ENCODE measurements at regions not wholly inside any gene's neighbourhood (a gene's known extent, or its start where the extent isn't known, plus 50 kb on each side); places are given as distances from the start of the nearest gene placed in this dataset.

- no peaks in the 10 kb centered on the region for H3K4me1 ChIP-seq (ENCODE audit: control insufficient read depth in 2 of 2, insufficient read depth in 2 of 2, low read length in 2 of 2)
- ATAC-seq (ENCODE audit: low read depth), result no peak
- Mint-ChIP-seq H3K27me3 (peaks cover 21% of the 10 kb centered on the region), H3K9me3 (ENCODE audit: insufficient read depth) (no peaks in the 10 kb centered on the region), H3K4me1 (no peaks in the 10 kb centered on the region), H3K27ac (no peak overlapping the region), H3K4me3 (no peak overlapping the region)
- H3K27me3 ChIP-seq (replicated peaks in 1 of 4; ENCODE audit: control extremely low read depth in 1 of 4, control insufficient read depth in 3 of 4, insufficient read depth in 4 of 4, low read length in 3 of 4), result peaks cover 0 to 4% (median 0%) of the 10 kb centered on the region in 4 experiments
- intact Hi-C loops (cut with micrococcal nuclease), result no loop called here
- no peak overlapping the region for H3K27ac ChIP-seq (ENCODE audit: low read length in 2 of 2)
- H2AFZ ChIP-seq (ENCODE audit: insufficient read depth, low read depth, low read length, poor library complexity, severe bottlenecking), result no peak overlapping the region
- 72% methylated on average over 3 of the region's 3 CpGs for WGBS (ENCODE audit: insufficient coverage)
- H3K9me3 ChIP-seq (ENCODE audit: control extremely low read depth in 1 of 3, control insufficient read depth in 2 of 3, insufficient read depth in 1 of 3, low read length in 2 of 3), result peaks cover 0 to 3% (median 0%) of the 10 kb centered on the region in 3 donors
- no peak overlapping the region for H3K4me2 ChIP-seq (replicated peaks; ENCODE audit: low read depth, low read length, poor library complexity, severe bottlenecking)
- no peaks in the 10 kb centered on the region for H4K20me1 ChIP-seq (ENCODE audit: control insufficient read depth, insufficient read depth, low read length, poor library complexity, severe bottlenecking)
- H3K36me3 ChIP-seq (replicated peaks in 1 of 2; ENCODE audit: control extremely low read depth in 1 of 2, control insufficient read depth in 1 of 2, extremely low read depth in 1 of 2, insufficient read depth in 2 of 2, low read length in 1 of 2), result no peaks in the 10 kb centered on the region
- no peak overlapping the region for H3K4me3 ChIP-seq (ENCODE audit: control extremely low read depth in 1 of 5, extremely low read depth in 1 of 5, insufficient read depth in 1 of 5, low read depth in 2 of 5, low read length in 4 of 5)
- no peak overlapping the region for H3K9ac ChIP-seq (ENCODE audit: low read length)
- no peaks in the 10 kb centered on the region for H3K79me2 ChIP-seq (ENCODE audit: control insufficient read depth, insufficient read depth, low read length)
- TF ChIP-seq EZH2 (IDR thresholded peaks at IDR 0.05; ENCODE audit: borderline replicate concordance, insufficient read depth, low read depth, low read length, poor library complexity, severe bottlenecking) (no peak), CTCF (IDR thresholded peaks at IDR 0.05) (no peak)
- no peak for DNase-seq
- ChIA-PET POLR2A (no interaction called here), CTCF (no interaction called here)
Measured at GRCh38 chr3:139260041-139260486, 83.8 kb upstream of the MRPS22 start.

GRCh38 chr3:139260793-139261736 is 82.8 kb upstream of the MRPS22 start:
- no peak for DNase-seq
- H3K9me3 Mint-ChIP-seq (ENCODE audit: insufficient read depth), result no peaks in the 10 kb centered on the region
- no peak for TF ChIP-seq EZH2 (IDR thresholded peaks at IDR 0.05; ENCODE audit: borderline replicate concordance, insufficient read depth, low read depth, low read length, poor library complexity, severe bottlenecking)
- no peak for TF ChIP-seq CTCF (IDR thresholded peaks at IDR 0.05)
- no peaks in the 10 kb centered on the region for H3K4me1 Mint-ChIP-seq
- Histone ChIP-seq H2AFZ (ENCODE audit: insufficient read depth, low read depth, low read length, poor library complexity, severe bottlenecking) (no peak overlapping the region), H3K4me1 (ENCODE audit: control insufficient read depth in 2 of 2, insufficient read depth in 2 of 2, low read length in 2 of 2) (no peaks in the 10 kb centered on the region), H3K9me3 (ENCODE audit: control extremely low read depth in 1 of 3, control insufficient read depth in 2 of 3, insufficient read depth in 1 of 3, low read length in 2 of 3) (no peaks in the 10 kb centered on the region), H3K4me3 (ENCODE audit: control extremely low read depth in 1 of 5, extremely low read depth in 1 of 5, insufficient read depth in 1 of 5, low read depth in 2 of 5, low read length in 4 of 5) (no peak overlapping the region), H3K27me3 (replicated peaks in 1 of 4; ENCODE audit: control extremely low read depth in 1 of 4, control insufficient read depth in 3 of 4, insufficient read depth in 4 of 4, low read length in 3 of 4) (peaks cover 0 to 4% (median 0%) of the 10 kb centered on the region in 4 experiments), H4K20me1 (ENCODE audit: control insufficient read depth, insufficient read depth, low read length, poor library complexity, severe bottlenecking) (no peaks in the 10 kb centered on the region), H3K4me2 (replicated peaks; ENCODE audit: low read depth, low read length, poor library complexity, severe bottlenecking) (no peak overlapping the region), H3K79me2 (ENCODE audit: control insufficient read depth, insufficient read depth, low read length) (no peaks in the 10 kb centered on the region), H3K9ac (ENCODE audit: low read length) (no peak overlapping the region), H3K27ac (ENCODE audit: low read length in 2 of 2) (no peak overlapping the region), H3K36me3 (replicated peaks in 1 of 2; ENCODE audit: control extremely low read depth in 1 of 2, control insufficient read depth in 1 of 2, extremely low read depth in 1 of 2, insufficient read depth in 2 of 2, low read length in 1 of 2) (no peaks in the 10 kb centered on the region)
- intact Hi-C loops (cut with micrococcal nuclease), result no loop called here
- POLR2A ChIA-PET, result no interaction called here
- ATAC-seq (ENCODE audit: low read depth), result no peak
- no peak overlapping the region for H3K27ac Mint-ChIP-seq
- peaks cover 21% of the 10 kb centered on the region for H3K27me3 Mint-ChIP-seq
- H3K4me3 Mint-ChIP-seq, result no peak overlapping the region
- CTCF ChIA-PET, result no interaction called here
- WGBS (ENCODE audit: insufficient coverage), result 52% methylated on average over 5 of the region's 8 CpGs

All from B cell (primary cell).